IMR-90 (cell line): ENCODE measurements at regions not wholly inside any gene's neighbourhood (a gene's known extent, or its start where the extent isn't known, plus 50 kb on each side); places are given as distances from the start of the nearest gene placed in this dataset.

ENCODE experiments used
- ATAC-seq: fragments of 200-7000 bp; cut with Tn5 transposase; 2 replicates; pipeline ENCODE4 v1.9.1; 2020; ENCODE audit warnings: low read depth, mild to moderate bottlenecking, moderate library complexity
- BruUV-seq: library from RNA; stranded (reverse); fragments of 400-500 nt; replicated peaks from 2 replicates; lab custom pipeline; 2021; lab: Mats Ljungman, UMichigan
- CTCF ChIA-PET: fragments of 300-600 bp; formaldehyde crosslinking; extraction: SDS; loops from one replicate; lab custom pipeline; 2021; ENCODE audit warnings: antibody characterized with exemption; lab: Yijun Ruan, JAX
- POLR2A ChIA-PET: fragments of 300-600 bp; sonication (Branson Sonifier 250); formaldehyde crosslinking; loops from one replicate; lab custom pipeline; 2022; ENCODE audit warnings: antibody characterized with exemption; ENCODE audit not compliant: unreplicated experiment; lab: Charles Lee
- DNase-seq: peaks from one replicate; pipeline ENCODE4 v3.0.0; 2013
- H2AFZ ChIP-seq: replicated peaks from 2 replicates; pipeline ENCODE3; 2013; ENCODE audit warnings: low read length, mild to moderate bottlenecking; ENCODE audit not compliant: poor library complexity
- H2AK5ac ChIP-seq: 2 replicates; pipeline ENCODE4 v1.6.1; 2013; ENCODE audit warnings: low read depth, low read length, inconsistent platforms
- H2AK9ac ChIP-seq: replicated peaks from 2 replicates; pipeline ENCODE3; 2013; ENCODE audit warnings: mild to moderate bottlenecking, low read depth, low read length, moderate library complexity; ENCODE audit not compliant: poor library complexity
- H2BK120ac ChIP-seq: 2 replicates; pipeline ENCODE4 v1.6.1; 2013; ENCODE audit warnings: low read depth, low read length, inconsistent platforms
- H2BK15ac ChIP-seq: 3 replicates; pipeline ENCODE4 v1.6.1; 2013; ENCODE audit warnings: low read depth, low read length, inconsistent platforms
- H2BK20ac ChIP-seq: 2 replicates; pipeline ENCODE4 v1.6.1; 2013; ENCODE audit warnings: low read depth, mild to moderate bottlenecking, inconsistent platforms, low read length, moderate library complexity
- H2BK5ac ChIP-seq: 2 replicates; pipeline ENCODE4 v1.6.1; 2013; ENCODE audit warnings: mild to moderate bottlenecking, low read depth, low read length, inconsistent platforms; ENCODE audit not compliant: poor library complexity, severe bottlenecking
- H3K14ac ChIP-seq: replicated peaks from 2 replicates; pipeline ENCODE4 v1.6.1; 2013; ENCODE audit warnings: low read depth, low read length, inconsistent platforms
- H3K18ac ChIP-seq: 2 replicates; pipeline ENCODE4 v1.6.1; 2013; ENCODE audit warnings: low read depth, low read length, control low read depth
- H3K23ac ChIP-seq: 2 replicates; pipeline ENCODE4 v1.6.1; 2013; ENCODE audit warnings: low read depth, low read length, inconsistent platforms
- H3K27ac ChIP-seq: 2 replicates; pipeline ENCODE4 v1.5.1; 2013; ENCODE audit warnings: mild to moderate bottlenecking, control low read depth, low read length; ENCODE audit not compliant: insufficient read depth
- H3K27me3 ChIP-seq: 2 replicates; pipeline ENCODE4 v1.6.1; 2013; ENCODE audit warnings: low read length; ENCODE audit not compliant: control insufficient read depth, insufficient read depth
- H3K36me3 ChIP-seq: 2 replicates; pipeline ENCODE4 v1.6.1; 2013; ENCODE audit warnings: low read length, mixed read lengths; ENCODE audit not compliant: control insufficient read depth, insufficient read depth
- H3K4ac ChIP-seq: 2 replicates; pipeline ENCODE4 v1.6.1; 2013; ENCODE audit warnings: low read depth, low read length, inconsistent platforms
- H3K4me1 ChIP-seq: 2 replicates; pipeline ENCODE4 v1.6.1; 2013; ENCODE audit warnings: low read length, mixed read lengths; ENCODE audit not compliant: control insufficient read depth, insufficient read depth
- H3K4me2 ChIP-seq: 2 replicates; pipeline ENCODE4 v1.6.1; 2013; ENCODE audit warnings: low read depth, mild to moderate bottlenecking, control low read depth, low read length, moderate library complexity
- H3K4me3 ChIP-seq: 2 replicates; pipeline ENCODE4 v1.5.1; 2013; ENCODE audit warnings: low read depth, mild to moderate bottlenecking, control low read depth, low read length, moderate library complexity; ENCODE audit not compliant: insufficient read depth
- H3K56ac ChIP-seq: 2 replicates; pipeline ENCODE4 v1.6.1; 2013; ENCODE audit warnings: low read length, inconsistent platforms; ENCODE audit not compliant: insufficient read depth; ENCODE audit errors: extremely low read depth
- H3K79me1 ChIP-seq, 2 experiments: 2 replicates each; pipeline ENCODE4 v1.6.1; 2013; ENCODE audit warnings: low read length in 2 of 2, inconsistent platforms in 1 of 2, low read depth in 1 of 2
- H3K9ac ChIP-seq: 2 replicates; pipeline ENCODE4 v1.6.1; 2013; ENCODE audit warnings: low read depth, low read length, control low read depth
- H3K9me1 ChIP-seq: 2 replicates; pipeline ENCODE4 v1.6.1; 2013; ENCODE audit warnings: low read length, inconsistent platforms; ENCODE audit not compliant: insufficient read depth
- H3K9me3 ChIP-seq: 2 replicates; pipeline ENCODE4 v1.6.1; 2013; ENCODE audit warnings: low read length; ENCODE audit not compliant: control insufficient read depth, insufficient read depth
- H4K20me1 ChIP-seq: 2 replicates; pipeline ENCODE4 v1.6.1; 2013; ENCODE audit warnings: low read length, inconsistent platforms; ENCODE audit not compliant: insufficient read depth
- H4K5ac ChIP-seq: 2 replicates; pipeline ENCODE4 v1.6.1; 2013; ENCODE audit warnings: mild to moderate bottlenecking, low read depth, low read length, control low read depth
- H4K8ac ChIP-seq, 2 experiments: 2 replicates each; pipeline ENCODE4 v1.6.1; 2013; ENCODE audit warnings: low read depth in 2 of 2, low read length in 2 of 2, control low read depth in 1 of 2, inconsistent platforms in 1 of 2
- H4K91ac ChIP-seq: 2 replicates; pipeline ENCODE4 v1.6.1; 2013; ENCODE audit warnings: low read depth, low read length, inconsistent platforms; ENCODE audit not compliant: insufficient read depth
- CEBPB ChIP-seq: IDR thresholded peaks from 2 replicates; pipeline ENCODE4 v1.6.1; 2012; ENCODE audit warnings: low read depth, low read length, improper control_type of control experiment
- MAZ ChIP-seq: IDR thresholded peaks from 2 replicates; pipeline ENCODE4 v1.6.1; 2012; ENCODE audit warnings: low read depth, mild to moderate bottlenecking, low read length, improper control_type of control experiment, moderate library complexity, borderline replicate concordance
- POLR2A ChIP-seq: IDR thresholded peaks from 2 replicates; pipeline ENCODE4 v1.6.1; 2012; ENCODE audit warnings: mild to moderate bottlenecking, low read depth, low read length
- RFX5 ChIP-seq: IDR thresholded peaks from 2 replicates; pipeline ENCODE4 v1.8.0; 2012; ENCODE audit warnings: low read depth, mild to moderate bottlenecking, low read length, moderate library complexity
- WGBS, 2 experiments: methylation state at CpG; one replicate each; pipeline versions ENCODE4 v1.1.5 to v1.1.7; 2013; ENCODE audit warnings: missing lambda C conversion rate in 2 of 2; ENCODE audit not compliant: insufficient read length in 1 of 2; ENCODE audit errors: extremely low coverage in 2 of 2; 5-methylcytosine and 5-hydroxymethylcytosine counted together
- dilution Hi-C: fragments of 300-500 bp; cut with HindIII; formaldehyde crosslinking; loops from one replicate; pipeline ENCODE4 v1.14.3; 2018; ENCODE audit warnings: low sequenced_read_pairs; ENCODE audit not compliant: unreplicated experiment
- in situ Hi-C: fragments of 300-500 bp; cut with MboI; formaldehyde crosslinking; loops from 3 replicates; pipeline ENCODE4 v1.14.3; 2019; ENCODE audit warnings: low sequenced_read_pairs, inconsistent platforms, mixed read lengths
- intact Hi-C: fragments of 100-400 bp; cut with micrococcal nuclease; formaldehyde crosslinking; loops from 2 replicates; pipeline ENCODE4 v1.10.0; 2022

GRCh38 chr2:234550511-234551107 is 53.7 kb upstream of the ARL4C start (continued):
- peak; percentile 47; the same call in 1 of the 2 replicates for TF ChIP-seq POLR2A
- TF ChIP-seq RFX5: no peak
- no peak for TF ChIP-seq CEBPB

GRCh38 chr2:234550056-234550455 is 53.2 kb upstream of the ARL4C start:
- no peak overlapping the region for H3K4me2 ChIP-seq
- peaks cover 1% of the 10 kb centered on the region; the same call in 1 of the 2 replicates for H3K9me3 ChIP-seq
- ChIA-PET CTCF (no interaction called here), POLR2A (no interaction called here)
- no peak overlapping the region for H3K4me3 ChIP-seq
- 0 out of 2 replicates have a peak, but pooled peaks cover under 1% of the 10 kb centered on the region for H3K9me1 ChIP-seq
- no peak overlapping the region for H4K8ac ChIP-seq
- H3K23ac ChIP-seq: no peak overlapping the region
- peaks cover 0 to 6% of the 10 kb centered on the region in 2 experiments; a peak in 1 of 4 replicates for H3K79me1 ChIP-seq
- in situ Hi-C loops: loop anchor here (5.0 to 10.0 kb wide), 3 partner anchors 335 to 557 kb away; no protein-coding TSS in a partner anchor
- BruUV-seq: no TSS peak
- H3K18ac ChIP-seq: no peak overlapping the region
- H3K27ac ChIP-seq: no peak overlapping the region
- no peak overlapping the region for H3K56ac ChIP-seq
- WGBS, 2 experiments: 93 to 100% methylated on average over 1 to 3 of the region's 7 CpGs
- intact Hi-C loops: loop anchor here (1.0 to 5.0 kb wide), 8 partner anchors 127 to 1032 kb away; partner anchors contain the start of gene AGAP1
- no peak overlapping the region for H3K9ac ChIP-seq
- no peak overlapping the region for H3K14ac ChIP-seq
- H3K4me1 ChIP-seq: peaks cover 5% of the 10 kb centered on the region; the same call in 1 of the 2 replicates
- no peaks in the 10 kb centered on the region; the same call in 1 of the 2 replicates for H3K27me3 ChIP-seq
- H4K5ac ChIP-seq: no peak overlapping the region
- no peak overlapping the region for H2BK15ac ChIP-seq
- H4K91ac ChIP-seq: no peak overlapping the region
- no peak overlapping the region for H2AK9ac ChIP-seq
- no peak overlapping the region for H2AK5ac ChIP-seq
- H4K20me1 ChIP-seq: no peaks in the 10 kb centered on the region
- no peak overlapping the region for H3K4ac ChIP-seq
- dilution Hi-C loops: loop anchor here (25.0 kb wide), 1 partner anchor 562 kb away; no protein-coding TSS in a partner anchor
- no peak for TF ChIP-seq MAZ
- DNase-seq (no peak), ATAC-seq (no peak)
- H2BK5ac ChIP-seq: no peak overlapping the region
- H2BK20ac ChIP-seq: no peak overlapping the region
- no peaks in the 10 kb centered on the region for H3K36me3 ChIP-seq
- H2AFZ ChIP-seq: no peak overlapping the region
- H2BK120ac ChIP-seq: no peak overlapping the region
